ENCODE measurements at regions not wholly inside any gene's neighbourhood (a gene's known extent, or its start where the extent isn't known, plus 50 kb on each side); places are given as distances from the start of the nearest gene placed in this dataset.

DNA sequence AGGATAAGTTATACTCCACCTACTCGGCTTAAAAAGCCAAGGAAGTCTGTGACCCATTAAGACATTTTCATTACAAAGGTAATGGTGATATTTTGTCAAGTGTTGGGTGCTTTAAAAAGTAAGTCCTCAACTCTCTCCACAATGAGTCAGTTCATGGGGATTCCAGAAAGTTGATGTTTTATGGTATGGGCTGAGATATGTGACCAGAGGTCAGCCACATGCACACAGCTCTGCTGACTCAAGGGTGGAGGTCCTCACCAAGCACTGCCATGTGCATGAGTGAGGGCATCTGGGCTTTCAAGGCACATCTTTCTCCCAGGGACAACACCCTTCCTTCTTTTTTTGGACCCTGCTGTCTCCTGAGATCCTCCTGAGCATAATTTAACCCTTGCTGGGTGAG is 292.9 kb downstream of the PTEN start:
- H3K36me3 ChIP-seq (ENCODE audit: control insufficient read depth, insufficient read depth, low read length), result no peaks in the 10 kb centered on the region
- H3K27me3 ChIP-seq (ENCODE audit: control insufficient read depth, insufficient read depth, low read length), result no peaks in the 10 kb centered on the region
- FAIRE-seq, result no peak
- DNase-seq (ENCODE audit: low read depth), result no peak
- TF ChIP-seq, protein P1, sequence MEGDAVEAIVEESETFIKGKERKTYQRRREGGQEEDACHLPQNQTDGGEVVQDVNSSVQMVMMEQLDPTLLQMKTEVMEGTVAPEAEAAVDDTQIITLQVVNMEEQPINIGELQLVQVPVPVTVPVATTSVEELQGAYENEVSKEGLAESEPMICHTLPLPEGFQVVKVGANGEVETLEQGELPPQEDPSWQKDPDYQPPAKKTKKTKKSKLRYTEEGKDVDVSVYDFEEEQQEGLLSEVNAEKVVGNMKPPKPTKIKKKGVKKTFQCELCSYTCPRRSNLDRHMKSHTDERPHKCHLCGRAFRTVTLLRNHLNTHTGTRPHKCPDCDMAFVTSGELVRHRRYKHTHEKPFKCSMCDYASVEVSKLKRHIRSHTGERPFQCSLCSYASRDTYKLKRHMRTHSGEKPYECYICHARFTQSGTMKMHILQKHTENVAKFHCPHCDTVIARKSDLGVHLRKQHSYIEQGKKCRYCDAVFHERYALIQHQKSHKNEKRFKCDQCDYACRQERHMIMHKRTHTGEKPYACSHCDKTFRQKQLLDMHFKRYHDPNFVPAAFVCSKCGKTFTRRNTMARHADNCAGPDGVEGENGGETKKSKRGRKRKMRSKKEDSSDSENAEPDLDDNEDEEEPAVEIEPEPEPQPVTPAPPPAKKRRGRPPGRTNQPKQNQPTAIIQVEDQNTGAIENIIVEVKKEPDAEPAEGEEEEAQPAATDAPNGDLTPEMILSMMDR (IDR thresholded peaks at IDR 0.05; ENCODE audit: insufficient read depth, low read length, severe bottlenecking), result no peak
- no peak overlapping the region for H3K4me3 ChIP-seq (ENCODE audit: low read depth, low read length)

DNA sequence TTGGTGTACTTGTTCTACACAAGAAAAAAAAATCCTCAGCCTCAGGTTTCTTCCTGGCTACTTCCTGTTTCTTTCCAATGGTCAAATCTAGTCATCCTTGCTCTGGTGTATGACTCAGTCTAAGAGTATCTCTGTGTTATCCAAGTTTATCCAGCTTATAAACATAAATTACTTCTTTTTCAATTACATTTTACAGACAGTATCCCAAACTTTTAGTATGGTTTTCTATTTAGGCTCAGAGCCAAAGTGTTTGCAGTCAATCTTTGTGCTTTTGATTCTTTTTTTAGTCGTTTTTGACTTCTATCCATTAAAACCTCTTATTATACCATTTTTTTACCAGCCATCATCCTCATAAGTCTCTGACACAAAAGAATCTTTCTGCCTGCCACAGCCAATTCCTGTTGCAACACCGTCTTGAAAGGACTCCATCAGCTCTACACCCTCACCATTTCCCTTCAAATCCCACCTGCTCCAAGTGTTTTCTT is 294.6 kb downstream of the PTEN start:
- H3K4me3 ChIP-seq (ENCODE audit: low read depth, low read length), result no peak overlapping the region
- TF ChIP-seq, protein P1 (IDR thresholded peaks at IDR 0.05; ENCODE audit: insufficient read depth, low read length, severe bottlenecking), result no peak
- no peaks in the 10 kb centered on the region for H3K36me3 ChIP-seq (ENCODE audit: control insufficient read depth, insufficient read depth, low read length)
- FAIRE-seq (no peak), DNase-seq (ENCODE audit: low read depth) (peak; percentile 85)
- H3K27me3 ChIP-seq (ENCODE audit: control insufficient read depth, insufficient read depth, low read length), result no peaks in the 10 kb centered on the region

DNA sequence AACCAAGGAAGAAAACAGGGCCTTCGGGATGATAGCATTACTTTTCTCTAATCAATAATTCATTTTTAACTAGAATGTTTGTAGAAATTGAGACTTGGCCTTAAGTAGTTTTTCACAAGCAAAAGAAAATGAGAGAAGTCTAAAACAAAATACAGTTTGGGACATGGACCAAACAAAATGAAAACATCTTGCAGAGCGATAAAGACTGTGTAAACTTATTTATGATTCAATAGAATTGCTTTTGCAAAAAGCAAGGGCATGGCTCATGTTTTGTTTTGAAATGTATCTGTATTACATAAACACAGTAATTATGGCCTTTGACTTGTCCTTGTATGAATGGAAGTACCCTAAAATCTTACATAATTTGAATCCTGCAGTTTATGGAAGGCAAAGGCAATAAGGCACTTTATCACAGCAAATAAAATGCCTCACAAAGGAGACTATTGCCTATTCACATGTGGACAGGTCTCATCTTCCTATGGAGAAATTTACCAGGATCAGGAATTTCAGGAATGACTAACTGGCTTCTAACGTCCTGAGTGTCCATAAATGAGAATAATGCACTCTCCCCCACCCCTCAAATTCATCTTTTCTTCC is 295.2 kb downstream of the PTEN start:
- TF ChIP-seq, protein P1 (IDR thresholded peaks at IDR 0.05; ENCODE audit: insufficient read depth, low read length, severe bottlenecking), result no peak
- FAIRE-seq, result no peak
- H3K4me3 ChIP-seq (ENCODE audit: low read depth, low read length), result no peak overlapping the region
- no peaks in the 10 kb centered on the region for H3K36me3 ChIP-seq (ENCODE audit: control insufficient read depth, insufficient read depth, low read length)
- H3K27me3 ChIP-seq (ENCODE audit: control insufficient read depth, insufficient read depth, low read length), result no peaks in the 10 kb centered on the region
- no peak for DNase-seq (ENCODE audit: low read depth)

DNA sequence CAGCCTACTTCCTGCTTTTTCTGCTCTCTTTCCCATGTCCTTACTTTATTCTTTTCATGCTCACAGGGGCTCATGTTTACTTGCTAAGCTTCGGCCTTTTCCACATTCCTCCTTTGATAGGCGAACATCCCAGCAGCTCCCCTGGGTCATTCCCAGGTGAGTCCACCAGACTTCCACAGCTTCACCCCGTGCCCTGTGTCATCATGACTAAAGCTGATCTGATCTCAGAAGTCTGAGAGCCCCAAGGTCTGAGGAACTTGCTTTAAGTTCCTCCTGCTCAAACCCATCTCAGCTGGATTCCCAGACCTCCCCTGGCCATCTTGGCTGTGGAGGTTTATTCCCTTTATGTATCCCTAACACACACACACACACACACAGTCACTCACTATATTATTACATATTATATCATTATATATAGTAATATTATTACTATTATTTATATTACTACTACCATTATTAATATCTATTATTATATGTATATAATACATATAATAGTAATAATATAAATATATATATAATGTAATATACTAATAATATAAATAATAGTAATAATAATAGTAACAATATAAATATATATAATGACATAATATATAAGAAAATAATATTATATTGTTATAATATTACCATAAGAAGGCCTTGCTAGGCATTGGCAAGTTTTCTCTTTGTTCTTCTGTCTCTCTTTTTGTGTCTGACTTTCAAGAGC is 295.9 kb downstream of the PTEN start:
- Histone ChIP-seq H3K36me3 (ENCODE audit: control insufficient read depth, insufficient read depth, low read length) (no peaks in the 10 kb centered on the region), H3K4me3 (ENCODE audit: low read depth, low read length) (no peak overlapping the region), H3K27me3 (ENCODE audit: control insufficient read depth, insufficient read depth, low read length) (no peaks in the 10 kb centered on the region)
- FAIRE-seq (no peak), DNase-seq (ENCODE audit: low read depth) (no peak)
- TF ChIP-seq, protein P1 (IDR thresholded peaks at IDR 0.05; ENCODE audit: insufficient read depth, low read length, severe bottlenecking), result no peak

DNA sequence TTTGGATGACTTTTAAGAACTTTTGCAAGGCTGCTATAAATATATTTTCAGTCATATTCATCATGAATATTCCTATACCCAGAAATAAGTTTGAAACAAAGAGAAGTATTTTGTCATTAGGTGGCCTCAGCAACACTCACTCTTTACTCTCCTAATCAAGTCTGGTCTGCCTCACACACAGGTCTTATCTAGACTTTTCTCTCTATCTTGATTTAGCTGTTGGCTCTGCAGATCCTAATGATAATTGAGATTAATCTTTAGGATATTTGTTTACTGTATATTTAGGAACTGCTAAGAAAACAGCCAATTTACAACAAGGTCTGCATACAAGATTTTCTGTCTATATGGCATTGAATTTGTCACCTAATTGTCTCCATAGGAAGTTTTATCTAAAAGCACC is 297.6 kb downstream of the PTEN start:
- H3K27me3 ChIP-seq (ENCODE audit: control insufficient read depth, insufficient read depth, low read length), result no peaks in the 10 kb centered on the region
- no peak overlapping the region for H3K4me3 ChIP-seq (ENCODE audit: low read depth, low read length)
- H3K36me3 ChIP-seq (ENCODE audit: control insufficient read depth, insufficient read depth, low read length), result no peaks in the 10 kb centered on the region
- FAIRE-seq (no peak), DNase-seq (ENCODE audit: low read depth) (no peak)
- TF ChIP-seq, protein P1 (IDR thresholded peaks at IDR 0.05; ENCODE audit: insufficient read depth, low read length, severe bottlenecking), result no peak
